ENCODE measurements at regions not wholly inside any gene's neighbourhood (a gene's known extent, or its start where the extent isn't known, plus 50 kb on each side); places are given as distances from the start of the nearest gene placed in this dataset.

DNA sequence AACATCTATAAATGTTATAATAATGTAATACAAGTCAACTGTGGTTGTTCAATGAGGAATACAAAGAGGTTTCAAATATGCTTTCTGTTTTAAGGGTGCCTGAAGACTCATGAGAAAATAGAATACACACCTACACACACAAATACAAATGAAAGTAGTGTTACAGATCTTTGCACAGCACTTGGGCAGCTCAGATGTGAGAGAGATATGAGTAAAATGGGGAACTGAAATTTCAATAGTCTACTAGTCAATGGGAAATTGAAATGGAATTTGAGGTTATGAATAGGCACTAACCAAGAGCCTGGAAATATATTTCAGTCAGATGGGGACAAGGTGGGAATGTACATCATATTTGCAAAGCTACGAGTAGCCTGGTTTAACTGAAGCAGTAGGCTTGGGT lies 96.6 kb downstream of the ISL1 start:
- TF ChIP-seq, protein P1, sequence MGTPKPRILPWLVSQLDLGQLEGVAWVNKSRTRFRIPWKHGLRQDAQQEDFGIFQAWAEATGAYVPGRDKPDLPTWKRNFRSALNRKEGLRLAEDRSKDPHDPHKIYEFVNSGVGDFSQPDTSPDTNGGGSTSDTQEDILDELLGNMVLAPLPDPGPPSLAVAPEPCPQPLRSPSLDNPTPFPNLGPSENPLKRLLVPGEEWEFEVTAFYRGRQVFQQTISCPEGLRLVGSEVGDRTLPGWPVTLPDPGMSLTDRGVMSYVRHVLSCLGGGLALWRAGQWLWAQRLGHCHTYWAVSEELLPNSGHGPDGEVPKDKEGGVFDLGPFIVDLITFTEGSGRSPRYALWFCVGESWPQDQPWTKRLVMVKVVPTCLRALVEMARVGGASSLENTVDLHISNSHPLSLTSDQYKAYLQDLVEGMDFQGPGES (IDR thresholded peaks at IDR 0.05; ENCODE audit: low read depth, low read length): no peak
- no peak for TF ChIP-seq RCOR1 (IDR thresholded peaks at IDR 0.05; ENCODE audit: low read length)
- TF ChIP-seq NFIC (IDR thresholded peaks at IDR 0.05; ENCODE audit: borderline replicate concordance): no peak
- no peak for TF ChIP-seq RXRA (IDR thresholded peaks at IDR 0.05; ENCODE audit: borderline replicate concordance, low read depth)
- TF ChIP-seq, protein P2, sequence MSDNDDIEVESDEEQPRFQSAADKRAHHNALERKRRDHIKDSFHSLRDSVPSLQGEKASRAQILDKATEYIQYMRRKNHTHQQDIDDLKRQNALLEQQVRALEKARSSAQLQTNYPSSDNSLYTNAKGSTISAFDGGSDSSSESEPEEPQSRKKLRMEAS (IDR thresholded peaks at IDR 0.05; ENCODE audit: low read depth): no peak
- TF ChIP-seq, protein P3, sequence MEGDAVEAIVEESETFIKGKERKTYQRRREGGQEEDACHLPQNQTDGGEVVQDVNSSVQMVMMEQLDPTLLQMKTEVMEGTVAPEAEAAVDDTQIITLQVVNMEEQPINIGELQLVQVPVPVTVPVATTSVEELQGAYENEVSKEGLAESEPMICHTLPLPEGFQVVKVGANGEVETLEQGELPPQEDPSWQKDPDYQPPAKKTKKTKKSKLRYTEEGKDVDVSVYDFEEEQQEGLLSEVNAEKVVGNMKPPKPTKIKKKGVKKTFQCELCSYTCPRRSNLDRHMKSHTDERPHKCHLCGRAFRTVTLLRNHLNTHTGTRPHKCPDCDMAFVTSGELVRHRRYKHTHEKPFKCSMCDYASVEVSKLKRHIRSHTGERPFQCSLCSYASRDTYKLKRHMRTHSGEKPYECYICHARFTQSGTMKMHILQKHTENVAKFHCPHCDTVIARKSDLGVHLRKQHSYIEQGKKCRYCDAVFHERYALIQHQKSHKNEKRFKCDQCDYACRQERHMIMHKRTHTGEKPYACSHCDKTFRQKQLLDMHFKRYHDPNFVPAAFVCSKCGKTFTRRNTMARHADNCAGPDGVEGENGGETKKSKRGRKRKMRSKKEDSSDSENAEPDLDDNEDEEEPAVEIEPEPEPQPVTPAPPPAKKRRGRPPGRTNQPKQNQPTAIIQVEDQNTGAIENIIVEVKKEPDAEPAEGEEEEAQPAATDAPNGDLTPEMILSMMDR (IDR thresholded peaks at IDR 0.05): no peak
- no peak for TF ChIP-seq FOXJ3 (CRISPR knock-in tag; IDR thresholded peaks at IDR 0.05)
- TF ChIP-seq FOXM1 (IDR thresholded peaks at IDR 0.05; ENCODE audit: low read depth): no peak
- no peak for TF ChIP-seq YY1 (IDR thresholded peaks at IDR 0.05; ENCODE audit: low read depth)
- no peak for TF ChIP-seq TEAD4 (IDR thresholded peaks at IDR 0.05; ENCODE audit: borderline replicate concordance, insufficient read depth)
- no peak for TF ChIP-seq SIN3A (IDR thresholded peaks at IDR 0.05; ENCODE audit: borderline replicate concordance, low read depth, low read length)
- no peak for TF ChIP-seq POLR2AphosphoS5 (IDR thresholded peaks at IDR 0.05; ENCODE audit: low read depth, low read length)
- no peak for TF ChIP-seq RAD21 (IDR thresholded peaks at IDR 0.05; ENCODE audit: low read length)
- TF ChIP-seq GATA2 (CRISPR knock-in tag; IDR thresholded peaks at IDR 0.05): no peak
- TF ChIP-seq MEF2A (IDR thresholded peaks at IDR 0.05; ENCODE audit: borderline replicate concordance, low read depth): no peak
- TF ChIP-seq ELF1 (IDR thresholded peaks at IDR 0.05): no peak
- TF ChIP-seq EP300 (IDR thresholded peaks at IDR 0.05; ENCODE audit: borderline replicate concordance in 1 of 2, low read depth in 1 of 2, low read length in 1 of 2): no peak
- no peak for TF ChIP-seq CHD2 (IDR thresholded peaks at IDR 0.05; ENCODE audit: low read length, partially characterized antibody)
- TF ChIP-seq TAF1 (IDR thresholded peaks at IDR 0.05; ENCODE audit: borderline replicate concordance, low read depth, low read length): no peak
- no peak for TF ChIP-seq JUND (IDR thresholded peaks at IDR 0.05)
- no peak overlapping the region for H3K9ac ChIP-seq
- ChIA-PET CTCF (interaction anchor here (0.7 to 1.2 kb wide), 3 partner anchors 9 to 527 kb away, joined by 3 to 4 read pairs (median 4); no protein-coding TSS in a partner anchor), POLR2A (interaction anchor here (1.6 kb wide), 1 partner anchor 97 kb away, joined by 3 read pairs; the partner anchor contains the start of gene ISL1)
- no peaks in the 10 kb centered on the region for H3K9me2 ChIP-seq
- H4K20me1 ChIP-seq (ENCODE audit: insufficient read depth): no peaks in the 10 kb centered on the region
- no peaks in the 10 kb centered on the region for H3K79me2 ChIP-seq (ENCODE audit: insufficient read depth)
- 96% methylated on average over 1 of the region's 1 CpG for WGBS (ENCODE audit: low lambda C conversion rate)
- H3F3A ChIP-seq (replicated peaks; ENCODE audit: insufficient read depth): peaks cover 25% of the 10 kb centered on the region
- H3K27me3 ChIP-seq (ENCODE audit: insufficient read depth): no peaks in the 10 kb centered on the region
- peaks cover 3 to 25% of the 10 kb centered on the region in 2 experiments for H3K4me1 ChIP-seq (ENCODE audit: control insufficient read depth in 1 of 2, insufficient read depth in 2 of 2, low read depth in 1 of 2, low read length in 1 of 2)
- H2AFZ ChIP-seq (ENCODE audit: low read depth): no peak overlapping the region
- no peaks in the 10 kb centered on the region for H3K36me3 ChIP-seq (replicated peaks in 1 of 2; ENCODE audit: control insufficient read depth in 1 of 2, insufficient read depth in 2 of 2, low read length in 1 of 2)
- DNase-seq: no peak
- no peak overlapping the region for H3K4me2 ChIP-seq
- H3K27ac ChIP-seq (ENCODE audit: low read depth in 2 of 2, low read length in 1 of 2): no peak overlapping the region
- no peaks in the 10 kb centered on the region for H3K9me3 ChIP-seq
- no peak overlapping the region for H3K4me3 ChIP-seq (ENCODE audit: low read depth in 2 of 2, low read length in 1 of 2)

All from SK-N-SH (cell line).